Islet precursor cell (in vitro differentiated cells): ENCODE measurements at regions not wholly inside any gene's neighbourhood (a gene's known extent, or its start where the extent isn't known, plus 50 kb on each side); places are given as distances from the start of the nearest gene placed in this dataset.

Experiments
- DNase-seq: peaks from one replicate; pipeline ENCODE4 v3.0.0-alpha.2; 2018

- no peak for DNase-seq
Observed at GRCh38 chr14:29310210-29310609, 543.6 kb downstream of the FOXG1 start.

GRCh38 chr14:29310757-29311156, 544.2 kb downstream of the FOXG1 start:
- DNase-seq = no peak

GRCh38 chr14:29311983-29312382, 545.4 kb downstream of the FOXG1 start:
- DNase-seq = no peak

- DNase-seq = no peak
Observed at GRCh38 chr14:29316936-29317335, 550.3 kb downstream of the FOXG1 start.

GRCh38 chr14:29317423-29317822, 550.8 kb downstream of the FOXG1 start:
- DNase-seq = no peak

GRCh38 chr14:29320286-29320685, 553.7 kb downstream of the FOXG1 start:
- DNase-seq = peak; percentile 82

GRCh38 chr14:29321646-29322045, 555.1 kb downstream of the FOXG1 start:
- DNase-seq = peak; percentile 70

- no peak for DNase-seq
Observed at GRCh38 chr14:29339494-29340172, 573.0 kb downstream of the FOXG1 start.

- DNase-seq = no peak
Observed at GRCh38 chr14:29348504-29348903, 579.1 kb downstream of the PRKD1 start.

- no peak for DNase-seq
Observed at GRCh38 chr14:29350496-29350895, 577.2 kb downstream of the PRKD1 start.

GRCh38 chr14:29351996-29352705, 575.5 kb downstream of the PRKD1 start:
- DNase-seq = no peak

GRCh38 chr14:29352706-29353080, 575.0 kb downstream of the PRKD1 start:
- DNase-seq = no peak

- DNase-seq = no peak
Observed at GRCh38 chr14:29353513-29353912, 574.1 kb downstream of the PRKD1 start.

- no peak for DNase-seq
Observed at GRCh38 chr14:29354486-29354885, 573.2 kb downstream of the PRKD1 start.

- no peak for DNase-seq
Observed at GRCh38 chr14:29355331-29355730, 572.3 kb downstream of the PRKD1 start.

- DNase-seq = no peak
Observed at GRCh38 chr14:29355846-29356245, 571.8 kb downstream of the PRKD1 start.

- no peak for DNase-seq
Observed at GRCh38 chr14:29360656-29361055, 567.0 kb downstream of the PRKD1 start.

GRCh38 chr14:29370024-29370423, 557.6 kb downstream of the PRKD1 start:
- no peak for DNase-seq

GRCh38 chr14:29376237-29376636, 551.4 kb downstream of the PRKD1 start:
- no peak for DNase-seq

GRCh38 chr14:29380826-29381225, 546.8 kb downstream of the PRKD1 start:
- no peak for DNase-seq

- no peak for DNase-seq
Observed at GRCh38 chr14:29388571-29388970, 539.1 kb downstream of the PRKD1 start.

GRCh38 chr14:29390081-29390832, 537.4 kb downstream of the PRKD1 start:
- no peak for DNase-seq

- DNase-seq = no peak
Observed at GRCh38 chr14:29391231-29391630, 536.4 kb downstream of the PRKD1 start.

- no peak for DNase-seq
Observed at GRCh38 chr14:29391801-29392200, 535.8 kb downstream of the PRKD1 start.
